ENCODE measurements at regions not wholly inside any gene's neighbourhood (a gene's known extent, or its start where the extent isn't known, plus 50 kb on each side); places are given as distances from the start of the nearest gene placed in this dataset.

GRCh38 chr12:81022531-81022930 lies 55.3 kb upstream of the ACSS3 start:
- DNase-seq: no peak

- DNase-seq: no peak
These were observed 56.0 kb upstream of the ACSS3 start for GRCh38 chr12:81021834-81022233.

- no peak for DNase-seq
These were observed 56.6 kb upstream of the ACSS3 start for GRCh38 chr12:81021131-81021748.

- no peak for DNase-seq
These were observed 60.1 kb upstream of the ACSS3 start for GRCh38 chr12:81017792-81018191.

- no peak for DNase-seq
These were observed 62.4 kb upstream of the ACSS3 start for GRCh38 chr12:81015510-81015909.

GRCh38 chr12:81010641-81011040 lies 67.2 kb upstream of the ACSS3 start:
- no peak for DNase-seq

GRCh38 chr12:81005606-81006005 lies 67.9 kb upstream of the LIN7A start:
- DNase-seq: peak; percentile 88

- DNase-seq: no peak
These were observed 63.1 kb upstream of the LIN7A start for GRCh38 chr12:81000831-81001230.

- no peak for DNase-seq
These were observed 51.3 kb upstream of the LIN7A start for GRCh38 chr12:80988986-80989385.

All from NCI-H1694 treated with DMSO at 0.1 percent for 48 hours (cell line).